CD4-positive, alpha-beta T cell (primary cell): ENCODE measurements at regions not wholly inside any gene's neighbourhood (a gene's known extent, or its start where the extent isn't known, plus 50 kb on each side); places are given as distances from the start of the nearest gene placed in this dataset.

ENCODE experiments used
- ATAC-seq: fragments of 200-7000 bp; cut with Tn5 transposase; one replicate; pipeline ENCODE4 v1.10.0; 2022; ENCODE audit warnings: mild to moderate bottlenecking; ENCODE audit not compliant: poor library complexity
- CTCF ChIA-PET: fragments of 350-600 bp; sonication (Branson Sonifier 250); formaldehyde crosslinking; loops from one replicate; lab custom pipeline; 2021; ENCODE audit warnings: antibody characterized with exemption, inconsistent platforms; lab: Charles Lee
- POLR2A ChIA-PET: fragments of 350-600 bp; sonication (Branson Sonifier 250); formaldehyde crosslinking; loops from one replicate; lab custom pipeline; 2021; ENCODE audit warnings: antibody characterized with exemption, inconsistent platforms; lab: Charles Lee
- DNase-seq, 14 experiments: peaks; one replicate each; pipeline ENCODE4 v3.0.0-alpha.2; 2013 to 2020; ENCODE audit warnings: mixed read lengths in 2 of 14
- H3K27ac ChIP-seq, 2 donors: one replicate each; pipeline versions ENCODE4 v1.5.1 to v1.7.0; 2013; ENCODE audit warnings: low read length in 2 of 2, low read depth in 1 of 2, mild to moderate bottlenecking in 1 of 2
- H3K27me3 ChIP-seq, 2 experiments: 1 replicate in 1 of 2; 2 replicates in 1 of 2; pipeline versions ENCODE4 v1.6.1 to v1.7.0; 2013; ENCODE audit warnings: low read length in 2 of 2, control low read depth in 1 of 2, mild to moderate bottlenecking in 1 of 2, moderate library complexity in 1 of 2; ENCODE audit not compliant: insufficient read depth in 2 of 2, control insufficient read depth in 1 of 2
- H3K36me3 ChIP-seq: one replicate; pipeline ENCODE4 v1.6.1; 2013; ENCODE audit warnings: low read length, control low read depth; ENCODE audit not compliant: insufficient read depth
- H3K4me1 ChIP-seq: one replicate; pipeline ENCODE4 v1.6.1; 2013; ENCODE audit warnings: low read length, control low read depth; ENCODE audit not compliant: insufficient read depth
- H3K4me3 ChIP-seq: one replicate; pipeline ENCODE4 v1.5.1; 2013; ENCODE audit warnings: mild to moderate bottlenecking, low read length, moderate library complexity
- H3K9me3 ChIP-seq, 2 experiments: 1 replicate in 1 of 2; 2 replicates in 1 of 2; pipeline versions ENCODE4 v1.6.1 to v1.7.0; 2013; ENCODE audit warnings: low read length in 2 of 2, mild to moderate bottlenecking in 2 of 2, control low read depth in 1 of 2, moderate library complexity in 1 of 2; ENCODE audit not compliant: control insufficient read depth in 1 of 2, insufficient read depth in 1 of 2
- H3K27ac Mint-ChIP-seq: one replicate; pipeline ENCODE4 v1.8.0; 2020; ENCODE audit warnings: mixed read lengths
- H3K27me3 Mint-ChIP-seq: one replicate; pipeline ENCODE4 v1.8.0; 2021; ENCODE audit warnings: mixed read lengths
- H3K36me3 Mint-ChIP-seq: one replicate; pipeline ENCODE4 v1.8.0; 2021; ENCODE audit warnings: low read depth, mixed read lengths
- H3K4me1 Mint-ChIP-seq: one replicate; pipeline ENCODE4 v1.8.0; 2021; ENCODE audit warnings: low read depth, mixed read lengths
- H3K4me3 Mint-ChIP-seq: one replicate; pipeline ENCODE4 v1.8.0; 2020; ENCODE audit warnings: mild to moderate bottlenecking, mixed read lengths
- H3K9me3 Mint-ChIP-seq: one replicate; pipeline ENCODE4 v1.8.0; 2020; ENCODE audit warnings: mixed read lengths
- intact Hi-C, 2 experiments: fragments of 100-400 bp; cut with DNase I in 1 of 2; cut with micrococcal nuclease in 1 of 2; formaldehyde crosslinking; loops; one replicate each; pipeline versions ENCODE4 v1.15.1 to v1.9.0; 2023 to 2025; cut with DNase I, micrococcal nuclease
- TF ChIP-seq, protein P1 (sequence below): fragments of 200-600 bp; IDR thresholded peaks from one replicate; pipeline ENCODE4 v1.8.0; 2022; ENCODE audit warnings: antibody characterized with exemption, mild to moderate bottlenecking

DNA sequence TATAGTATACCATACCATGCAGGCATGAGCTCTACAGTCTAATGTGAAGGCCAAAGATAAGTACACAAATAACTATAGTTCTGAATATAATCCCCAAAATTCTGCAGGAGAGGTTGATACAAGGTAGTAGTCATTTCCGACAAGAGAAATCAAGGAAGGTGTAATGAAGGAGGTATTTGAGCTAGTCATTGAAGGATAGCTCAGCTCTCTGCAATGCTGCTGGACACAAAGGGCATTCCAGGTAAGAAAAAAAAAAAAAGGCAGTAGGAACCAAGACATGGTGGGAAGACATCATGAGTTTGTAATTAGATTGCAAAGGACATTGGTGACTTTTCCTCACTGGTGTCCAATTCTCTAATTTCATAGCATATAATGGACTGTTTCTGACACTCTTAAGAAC, 285.3 kb downstream of the AHR start:
- H3K27me3 Mint-ChIP-seq = peaks cover 7% of the 10 kb centered on the region
- no peak for ATAC-seq
- Histone ChIP-seq H3K36me3 (no peaks in the 10 kb centered on the region), H3K4me1 (no peaks in the 10 kb centered on the region), H3K9me3 (no peaks in the 10 kb centered on the region), H3K27me3 (no peaks in the 10 kb centered on the region), H3K27ac (no peak overlapping the region), H3K4me3 (no peak overlapping the region)
- no peak overlapping the region for H3K4me3 Mint-ChIP-seq
- TF ChIP-seq, protein P1, sequence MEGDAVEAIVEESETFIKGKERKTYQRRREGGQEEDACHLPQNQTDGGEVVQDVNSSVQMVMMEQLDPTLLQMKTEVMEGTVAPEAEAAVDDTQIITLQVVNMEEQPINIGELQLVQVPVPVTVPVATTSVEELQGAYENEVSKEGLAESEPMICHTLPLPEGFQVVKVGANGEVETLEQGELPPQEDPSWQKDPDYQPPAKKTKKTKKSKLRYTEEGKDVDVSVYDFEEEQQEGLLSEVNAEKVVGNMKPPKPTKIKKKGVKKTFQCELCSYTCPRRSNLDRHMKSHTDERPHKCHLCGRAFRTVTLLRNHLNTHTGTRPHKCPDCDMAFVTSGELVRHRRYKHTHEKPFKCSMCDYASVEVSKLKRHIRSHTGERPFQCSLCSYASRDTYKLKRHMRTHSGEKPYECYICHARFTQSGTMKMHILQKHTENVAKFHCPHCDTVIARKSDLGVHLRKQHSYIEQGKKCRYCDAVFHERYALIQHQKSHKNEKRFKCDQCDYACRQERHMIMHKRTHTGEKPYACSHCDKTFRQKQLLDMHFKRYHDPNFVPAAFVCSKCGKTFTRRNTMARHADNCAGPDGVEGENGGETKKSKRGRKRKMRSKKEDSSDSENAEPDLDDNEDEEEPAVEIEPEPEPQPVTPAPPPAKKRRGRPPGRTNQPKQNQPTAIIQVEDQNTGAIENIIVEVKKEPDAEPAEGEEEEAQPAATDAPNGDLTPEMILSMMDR = no peak
- intact Hi-C loops = no loop called here
- ChIA-PET CTCF (no interaction called here), POLR2A (no interaction called here)
- H3K36me3 Mint-ChIP-seq = no peaks in the 10 kb centered on the region
- DNase-seq = no peak
- H3K27ac Mint-ChIP-seq = no peak overlapping the region
- H3K9me3 Mint-ChIP-seq = no peaks in the 10 kb centered on the region
- no peaks in the 10 kb centered on the region for H3K4me1 Mint-ChIP-seq

DNA sequence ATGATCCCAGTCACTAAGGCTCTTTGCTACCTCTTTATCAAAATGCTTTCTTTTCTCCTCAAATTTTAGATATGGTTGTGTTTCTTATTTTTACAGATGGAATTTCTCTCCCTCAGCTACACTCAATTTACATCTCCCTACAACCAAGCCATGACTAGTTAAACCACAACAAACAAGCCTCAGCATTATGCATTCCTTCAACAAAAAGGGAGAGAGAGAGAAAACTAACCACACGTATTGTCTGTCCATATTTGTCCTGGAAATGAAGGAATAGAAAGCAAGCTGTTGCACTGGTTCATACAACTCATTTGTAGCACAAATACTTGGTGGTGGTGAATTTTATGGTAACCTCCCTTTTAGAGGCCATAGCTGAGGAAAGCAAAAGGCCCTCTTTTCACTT, 286.4 kb downstream of the AHR start:
- H3K27me3 ChIP-seq = no peaks in the 10 kb centered on the region
- Mint-ChIP-seq H3K4me3 (no peak overlapping the region), H3K4me1 (no peaks in the 10 kb centered on the region), H3K27ac (no peak overlapping the region), H3K27me3 (peaks cover 7% of the 10 kb centered on the region), H3K36me3 (no peaks in the 10 kb centered on the region), H3K9me3 (no peaks in the 10 kb centered on the region)
- no peak for ATAC-seq
- H3K36me3 ChIP-seq = no peaks in the 10 kb centered on the region
- intact Hi-C loops = no loop called here
- CTCF ChIA-PET = no interaction called here
- POLR2A ChIA-PET = no interaction called here
- H3K4me3 ChIP-seq = no peak overlapping the region
- H3K4me1 ChIP-seq = no peaks in the 10 kb centered on the region
- H3K9me3 ChIP-seq = no peaks in the 10 kb centered on the region
- TF ChIP-seq, protein P1 = no peak
- H3K27ac ChIP-seq = no peak overlapping the region
- no peak for DNase-seq

DNA sequence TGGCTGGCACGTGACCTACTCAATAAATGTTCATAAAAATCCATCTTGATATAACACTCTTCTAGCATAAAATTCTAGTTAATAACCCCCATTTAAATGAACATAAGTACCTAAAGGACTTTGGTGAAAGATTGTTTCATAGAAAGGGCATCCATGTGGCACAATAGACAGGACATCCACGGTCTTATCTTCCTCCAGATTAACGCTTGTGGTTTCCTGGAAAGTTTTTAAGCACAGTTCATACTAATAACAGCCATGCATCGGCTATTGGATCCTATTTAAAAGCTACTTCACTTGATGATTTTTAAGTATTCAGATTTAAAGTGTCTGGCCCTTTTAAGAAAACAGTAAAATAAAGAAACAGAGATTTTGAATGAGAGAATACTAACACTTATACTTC, 288.3 kb downstream of the AHR start:
- no peaks in the 10 kb centered on the region for H3K27me3 ChIP-seq
- H3K36me3 ChIP-seq = no peaks in the 10 kb centered on the region
- intact Hi-C loops = no loop called here
- no peak for DNase-seq
- H3K36me3 Mint-ChIP-seq = no peaks in the 10 kb centered on the region
- peaks cover 7% of the 10 kb centered on the region for H3K27me3 Mint-ChIP-seq
- no peaks in the 10 kb centered on the region for H3K4me1 Mint-ChIP-seq
- ATAC-seq = no peak
- POLR2A ChIA-PET = no interaction called here
- H3K4me1 ChIP-seq = no peaks in the 10 kb centered on the region
- TF ChIP-seq, protein P1 = no peak
- H3K9me3 ChIP-seq = no peaks in the 10 kb centered on the region
- H3K27ac Mint-ChIP-seq = no peak overlapping the region
- CTCF ChIA-PET = no interaction called here
- no peak overlapping the region for H3K4me3 ChIP-seq
- no peak overlapping the region for H3K27ac ChIP-seq
- no peak overlapping the region for H3K4me3 Mint-ChIP-seq
- no peaks in the 10 kb centered on the region for H3K9me3 Mint-ChIP-seq
